GM12892 (cell line): ENCODE measurements at regions not wholly inside any gene's neighbourhood (a gene's known extent, or its start where the extent isn't known, plus 50 kb on each side); places are given as distances from the start of the nearest gene placed in this dataset.

Experiments used
- POLR2A ChIP-seq: IDR thresholded peaks from 2 replicates; pipeline ENCODE4 v1.6.1; 2011; ENCODE audit warnings: low read depth, low read length, control low read depth
- POLR2AphosphoS5 ChIP-seq: IDR thresholded peaks from 2 replicates; pipeline ENCODE4 v1.6.1; 2011; ENCODE audit warnings: low read depth, low read length, control low read depth
- TAF1 ChIP-seq: IDR thresholded peaks from 2 replicates; pipeline ENCODE4 v1.6.1; 2011; ENCODE audit warnings: low read depth, mild to moderate bottlenecking, control low read depth, low read length, borderline replicate concordance

DNA sequence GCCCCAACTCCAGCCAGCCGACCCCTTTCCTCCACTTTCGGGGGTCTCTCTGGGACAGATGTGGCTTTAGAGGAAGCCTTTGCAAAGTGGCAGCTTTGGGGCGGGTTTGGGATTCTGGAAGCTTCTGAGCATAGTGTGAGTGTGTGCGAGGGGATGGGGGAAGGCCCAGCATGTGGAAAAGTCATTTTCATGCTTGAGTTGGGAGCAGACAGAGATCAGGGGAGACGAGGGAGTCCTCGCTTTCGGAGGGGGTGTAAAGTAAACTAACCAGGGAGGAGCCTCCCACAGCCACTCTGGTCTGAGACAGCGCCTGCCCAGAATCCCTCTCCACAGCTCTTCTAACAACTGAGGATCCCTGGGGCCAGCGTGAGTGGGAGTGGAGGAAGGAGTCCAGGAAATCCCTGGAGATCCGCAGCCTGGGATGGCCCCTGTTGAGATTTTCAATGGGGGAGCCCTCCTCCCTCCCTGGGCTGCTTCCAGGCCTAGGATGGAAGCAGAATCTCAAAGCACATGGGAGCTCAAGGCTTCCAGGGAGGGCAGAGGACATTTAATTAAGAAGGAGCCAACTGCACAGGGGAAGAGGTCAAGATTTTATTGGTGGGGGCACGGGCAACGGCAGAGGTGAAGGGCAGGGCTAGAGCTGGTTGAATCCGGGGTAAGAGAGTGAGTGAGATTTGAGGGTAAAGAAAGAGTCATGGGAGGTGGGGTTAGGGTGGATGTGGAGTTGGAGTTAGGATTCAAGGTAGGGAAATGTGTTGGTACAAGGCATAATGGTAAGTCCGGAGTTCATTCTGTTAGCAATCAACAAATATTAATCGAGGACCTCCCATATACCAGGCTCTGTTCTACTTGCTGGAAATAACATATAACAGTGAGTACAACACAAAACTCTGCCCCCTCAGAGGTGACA, 102.3 kb upstream of the FOXP4 start:
- TF ChIP-seq TAF1 = no peak
- no peak for TF ChIP-seq POLR2AphosphoS5
- no peak for TF ChIP-seq POLR2A
